ENCODE measurements at regions not wholly inside any gene's neighbourhood (a gene's known extent, or its start where the extent isn't known, plus 50 kb on each side); places are given as distances from the start of the nearest gene placed in this dataset.
"Not testable (repeated sequence)": the region's sequence is repeated elsewhere in the genome, so short reads cannot be mapped to it uniquely, and the experiment has no call there.

DNA sequence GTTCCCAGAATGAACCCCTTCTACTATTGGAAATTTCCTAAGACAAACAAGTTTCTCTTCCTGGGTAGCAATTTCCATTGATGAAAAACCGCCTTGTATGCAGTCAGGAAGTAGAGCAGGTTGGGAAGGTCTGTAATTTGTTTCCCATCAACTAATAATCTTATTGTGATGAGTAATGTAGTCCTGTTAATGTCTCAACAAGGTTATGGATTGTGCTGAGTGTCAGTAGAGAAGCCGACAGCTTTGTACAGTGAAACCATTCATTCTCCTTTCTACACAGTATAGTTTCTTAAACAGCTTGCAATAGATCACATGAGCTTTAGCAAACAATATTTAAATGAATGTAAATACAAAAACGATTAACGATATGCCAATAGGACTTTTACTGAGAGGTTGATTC lies 355.4 kb upstream of the WWC1 start:
- H3K27ac Mint-ChIP-seq, result no peak overlapping the region

DNA sequence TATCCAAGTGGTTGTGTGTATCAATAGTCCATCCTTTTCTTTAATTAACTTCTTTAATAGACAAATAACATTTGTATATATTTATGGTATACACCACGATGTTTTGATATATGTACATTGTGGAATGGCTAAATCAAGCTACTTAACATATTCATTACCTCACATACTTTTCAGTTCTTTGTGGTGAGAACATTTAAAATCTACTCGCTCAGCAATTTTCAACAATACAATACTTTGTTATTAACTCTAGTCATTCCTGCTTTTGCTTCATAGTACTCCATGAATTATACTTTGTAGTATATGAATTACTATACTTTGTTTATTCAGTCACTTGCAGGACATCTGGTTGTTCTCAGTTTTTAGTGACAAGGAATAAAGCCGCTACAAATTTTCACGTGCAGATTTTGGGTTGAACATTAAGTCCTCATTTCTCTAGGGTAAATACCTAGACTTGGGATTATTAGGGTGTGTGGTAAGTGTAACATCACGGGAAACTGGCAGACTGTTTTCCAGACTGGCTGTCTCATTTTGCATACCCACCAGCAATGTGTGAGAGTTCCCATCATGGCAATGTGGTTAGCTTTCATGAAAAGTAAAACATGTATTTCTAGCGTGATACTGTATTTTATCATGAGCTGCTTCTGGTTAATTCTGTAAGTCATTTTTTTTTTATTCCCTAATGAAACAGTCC lies 354.4 kb upstream of the WWC1 start:
- H3K27ac Mint-ChIP-seq, result no peak overlapping the region
- no peak for DNase-seq
- no peaks in the 10 kb centered on the region for H3K4me1 Mint-ChIP-seq (ENCODE audit: low read depth in 2 of 2)
- H3K27me3 Mint-ChIP-seq, result no peaks in the 10 kb centered on the region
- ATAC-seq (replicated peaks), result no peak
- no peak overlapping the region for H3K4me3 Mint-ChIP-seq
- peaks cover 3 to 9% of the 10 kb centered on the region in 2 donors for H3K9me3 Mint-ChIP-seq
- H3K36me3 Mint-ChIP-seq (ENCODE audit: insufficient read depth), result no peaks in the 10 kb centered on the region

More for the DNA sequence above, 355.4 kb upstream of the WWC1 start:
- ATAC-seq (replicated peaks) (no peak), DNase-seq (no peak)
- Mint-ChIP-seq H3K36me3 (ENCODE audit: insufficient read depth) (no peaks in the 10 kb centered on the region), H3K4me1 (ENCODE audit: low read depth in 2 of 2) (no peaks in the 10 kb centered on the region), H3K9me3 (peaks cover 5 to 9% of the 10 kb centered on the region in 2 donors), H3K4me3 (no peak overlapping the region), H3K27me3 (no peaks in the 10 kb centered on the region)

DNA sequence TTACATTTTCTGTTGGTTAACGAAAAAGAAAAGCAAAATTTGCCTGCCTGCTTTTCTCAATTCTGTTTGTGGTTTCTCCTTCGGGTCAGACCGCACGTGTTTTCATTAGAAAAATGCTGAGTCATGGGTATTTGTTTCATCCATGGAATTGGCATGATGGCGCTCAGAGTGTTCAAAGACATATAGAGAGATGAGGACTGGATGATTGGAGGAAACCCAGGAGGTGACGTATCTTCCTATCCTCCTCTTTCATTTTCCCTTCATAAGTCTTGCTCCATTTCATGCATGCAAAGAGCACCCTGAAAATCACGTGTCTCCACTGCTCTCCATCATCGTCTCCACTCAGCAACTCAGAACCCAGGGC lies 353.8 kb upstream of the WWC1 start:
- DNase-seq (no peak), ATAC-seq (replicated peaks) (no peak)
- Mint-ChIP-seq H3K27me3 (no peaks in the 10 kb centered on the region), H3K9me3 (peaks cover 3 to 9% of the 10 kb centered on the region in 2 donors), H3K4me3 (no peak overlapping the region), H3K4me1 (ENCODE audit: low read depth in 2 of 2) (no peaks in the 10 kb centered on the region), H3K36me3 (ENCODE audit: insufficient read depth) (no peaks in the 10 kb centered on the region), H3K27ac (no peak overlapping the region)

DNA sequence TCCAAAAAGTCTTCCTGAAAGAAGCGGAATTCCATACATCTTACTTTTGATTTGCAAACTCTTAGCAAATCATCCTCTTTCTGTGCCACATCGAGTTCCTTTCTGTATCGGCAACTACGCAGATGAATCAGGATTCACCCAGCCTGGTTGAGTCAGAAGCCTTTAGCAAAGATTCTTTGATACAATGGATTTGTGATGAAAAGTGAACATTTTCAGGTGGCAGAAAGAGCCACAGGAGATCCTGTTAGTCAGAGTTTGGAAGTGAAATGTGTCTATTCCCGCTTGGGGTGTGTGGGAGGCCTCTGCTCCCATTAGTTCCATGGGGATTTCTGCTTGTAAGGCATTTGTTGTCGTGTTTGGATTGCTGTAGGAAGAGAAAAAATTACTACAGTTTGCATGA lies 351.8 kb upstream of the WWC1 start:
- Mint-ChIP-seq H3K27me3 (no peaks in the 10 kb centered on the region), H3K4me1 (ENCODE audit: low read depth in 2 of 2) (no peaks in the 10 kb centered on the region), H3K27ac (no peak overlapping the region), H3K4me3 (no peak overlapping the region), H3K36me3 (ENCODE audit: insufficient read depth) (no peaks in the 10 kb centered on the region), H3K9me3 (peaks cover 3 to 5% of the 10 kb centered on the region in 2 donors)
- DNase-seq, result no peak
- ATAC-seq (replicated peaks), result no peak

DNA sequence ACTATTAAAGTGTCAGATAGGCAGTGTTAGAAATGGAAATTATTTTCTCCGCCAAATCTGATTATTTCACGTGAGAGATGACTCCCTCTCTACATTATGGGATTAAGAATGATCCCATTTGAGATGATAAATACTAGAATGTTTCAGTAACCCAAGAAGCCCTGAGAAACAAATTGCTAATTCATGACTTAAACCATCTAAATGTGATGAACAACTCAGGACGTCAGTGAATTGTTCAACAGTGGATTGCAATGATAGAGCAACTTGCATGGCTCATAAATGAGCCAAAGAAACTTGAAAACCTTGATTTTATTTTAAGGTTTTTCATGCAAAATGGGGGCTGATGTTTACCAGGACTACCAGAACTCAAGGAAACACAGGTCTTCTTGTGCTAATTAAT lies 350.5 kb upstream of the WWC1 start:
- Mint-ChIP-seq H3K36me3 (ENCODE audit: insufficient read depth) (no peaks in the 10 kb centered on the region), H3K4me1 (ENCODE audit: low read depth in 2 of 2) (no peaks in the 10 kb centered on the region), H3K27me3 (no peaks in the 10 kb centered on the region), H3K27ac (no peak overlapping the region), H3K9me3 (peaks cover 0 to 3% of the 10 kb centered on the region in 2 donors), H3K4me3 (no peak overlapping the region)
- ATAC-seq (replicated peaks) (no peak), DNase-seq (no peak)

DNA sequence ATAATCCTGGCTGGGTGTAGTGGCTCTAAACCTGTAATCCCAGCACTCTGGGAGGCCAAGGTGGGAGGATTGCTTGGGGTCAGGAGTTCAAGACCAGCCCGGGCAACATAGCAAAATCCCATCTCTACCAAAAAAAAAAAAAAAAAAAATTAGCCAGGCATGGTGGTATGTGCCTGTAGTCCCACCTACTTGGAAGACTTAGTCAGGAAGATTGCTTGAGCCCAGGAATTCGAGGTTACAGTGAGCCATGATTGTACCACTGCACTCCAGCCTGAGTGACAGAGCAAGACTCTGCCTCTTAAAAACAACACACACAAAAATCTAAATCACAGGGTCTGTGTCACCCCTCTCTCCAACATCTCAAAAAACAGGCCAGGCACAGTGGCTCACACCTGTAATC lies 349.9 kb upstream of the WWC1 start:
- H3K27ac Mint-ChIP-seq; H3K4me1 Mint-ChIP-seq (ENCODE audit: low read depth in 2 of 2); ATAC-seq (replicated peaks); H3K27me3 Mint-ChIP-seq; DNase-seq; H3K9me3 Mint-ChIP-seq; H3K4me3 Mint-ChIP-seq; H3K36me3 Mint-ChIP-seq (ENCODE audit: insufficient read depth): not testable (repeated sequence)

DNA sequence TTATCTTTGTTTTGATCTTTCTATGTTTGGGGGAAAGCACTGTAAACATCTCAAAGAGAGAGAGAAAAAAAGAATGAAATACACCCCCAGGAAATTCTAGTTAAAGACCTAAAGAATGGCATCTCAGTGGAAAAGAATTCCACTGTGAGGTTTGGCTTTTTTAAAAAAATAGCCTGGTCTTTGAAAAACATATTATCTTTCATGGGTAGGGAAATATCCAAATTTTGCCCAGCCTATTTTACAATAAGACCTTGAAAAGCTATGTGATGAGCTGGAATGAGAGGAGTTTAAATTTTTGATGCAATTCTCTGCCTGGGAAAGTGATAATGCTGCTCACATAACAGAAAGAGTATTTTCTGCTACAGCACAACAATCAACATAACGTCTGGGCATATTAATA lies 348.1 kb upstream of the WWC1 start:
- Mint-ChIP-seq H3K36me3 (ENCODE audit: insufficient read depth) (no peaks in the 10 kb centered on the region), H3K4me3 (no peak overlapping the region), H3K9me3 (peaks cover 0 to 3% of the 10 kb centered on the region in 2 donors), H3K27me3 (no peaks in the 10 kb centered on the region), H3K27ac (no peak overlapping the region), H3K4me1 (ENCODE audit: low read depth in 2 of 2) (no peaks in the 10 kb centered on the region)
- DNase-seq (no peak), ATAC-seq (replicated peaks) (no peak)

DNA sequence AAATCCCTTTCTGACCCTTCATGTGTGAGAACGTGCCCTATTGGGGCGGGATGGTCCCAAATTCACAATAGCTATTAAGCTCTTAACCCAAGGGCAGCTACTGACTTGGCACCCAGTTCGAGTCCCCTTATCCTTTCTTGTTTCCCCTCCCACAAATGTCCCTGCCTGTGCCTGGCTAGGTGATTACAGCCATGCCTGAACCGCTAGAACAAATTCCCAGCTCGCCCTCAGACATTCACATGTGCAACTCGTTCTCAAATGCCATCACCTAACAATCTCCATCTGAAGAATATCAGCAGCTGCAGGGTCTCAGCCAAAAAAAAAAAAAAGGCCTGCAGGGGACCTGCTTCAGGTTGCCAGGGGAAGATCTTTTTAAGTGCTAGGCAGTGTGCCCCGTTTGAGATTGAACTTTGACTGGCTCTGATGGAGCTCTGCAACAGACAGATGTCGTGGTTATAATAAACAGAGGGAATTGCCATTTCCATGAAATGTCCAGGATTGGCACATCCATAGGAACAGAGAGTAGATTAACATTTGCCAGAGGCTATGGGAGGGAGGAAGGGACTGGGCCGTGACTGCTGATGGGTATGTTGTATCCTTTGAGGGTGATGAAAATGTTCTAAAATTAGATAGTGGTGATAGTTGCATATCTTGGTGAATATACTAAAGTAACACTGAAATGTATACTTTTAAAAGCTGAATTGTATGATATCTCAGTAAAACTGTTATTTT lies 347.2 kb upstream of the WWC1 start:
- Mint-ChIP-seq H3K4me1 (ENCODE audit: low read depth in 2 of 2) (no peaks in the 10 kb centered on the region), H3K36me3 (ENCODE audit: insufficient read depth) (no peaks in the 10 kb centered on the region), H3K27ac (no peak overlapping the region), H3K27me3 (no peaks in the 10 kb centered on the region), H3K4me3 (no peak overlapping the region), H3K9me3 (peaks cover 0 to 3% of the 10 kb centered on the region in 2 donors)
- DNase-seq (no peak), ATAC-seq (replicated peaks) (no peak)

DNA sequence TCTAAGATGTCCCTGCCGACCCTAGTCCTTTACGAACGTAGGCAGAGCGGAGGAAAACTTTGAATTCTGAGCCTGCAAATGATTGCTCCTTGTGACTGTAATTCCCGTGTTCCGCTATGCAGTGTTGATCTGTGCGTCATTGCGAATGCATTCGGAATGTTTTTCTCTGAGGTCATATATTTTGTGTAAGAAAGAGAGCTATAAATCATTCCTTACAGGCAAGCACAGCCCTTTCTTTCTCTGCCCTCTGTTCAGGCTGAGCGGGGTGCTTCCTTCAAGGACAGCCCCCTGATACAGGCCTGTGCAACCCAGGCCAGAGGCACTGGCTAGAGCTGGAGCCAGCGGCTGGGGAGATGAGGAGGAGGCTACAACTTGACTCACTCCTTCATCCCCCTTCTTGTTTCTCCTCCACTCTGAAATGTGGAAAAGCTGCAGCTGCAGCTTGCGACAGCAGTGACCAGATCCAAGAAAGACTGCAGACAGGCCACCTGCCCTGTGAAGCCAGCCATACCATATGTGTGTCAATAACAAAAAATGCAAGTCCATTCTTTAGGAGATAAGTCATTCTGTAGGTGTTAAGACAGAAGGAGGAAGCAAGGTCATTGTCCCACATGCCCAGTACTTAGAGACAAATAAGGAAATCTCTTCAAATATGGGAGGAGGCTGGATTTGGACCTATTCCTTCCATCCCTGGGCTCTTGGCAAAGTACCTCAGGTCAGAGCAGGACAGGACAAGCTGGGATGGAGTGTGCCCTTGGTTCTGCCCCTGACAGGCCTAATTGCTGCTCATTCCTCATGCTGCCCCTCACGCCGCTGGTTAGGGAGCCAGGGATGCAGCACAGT lies 345.7 kb upstream of the WWC1 start:
- Mint-ChIP-seq H3K27me3 (no peaks in the 10 kb centered on the region), H3K4me3 (no peak overlapping the region), H3K9me3 (peaks cover 3 to 7% of the 10 kb centered on the region in 2 donors), H3K27ac (no peak overlapping the region), H3K4me1 (ENCODE audit: low read depth in 2 of 2) (no peaks in the 10 kb centered on the region), H3K36me3 (ENCODE audit: insufficient read depth) (no peaks in the 10 kb centered on the region)
- ATAC-seq (replicated peaks) (no peak), DNase-seq (no peak)

DNA sequence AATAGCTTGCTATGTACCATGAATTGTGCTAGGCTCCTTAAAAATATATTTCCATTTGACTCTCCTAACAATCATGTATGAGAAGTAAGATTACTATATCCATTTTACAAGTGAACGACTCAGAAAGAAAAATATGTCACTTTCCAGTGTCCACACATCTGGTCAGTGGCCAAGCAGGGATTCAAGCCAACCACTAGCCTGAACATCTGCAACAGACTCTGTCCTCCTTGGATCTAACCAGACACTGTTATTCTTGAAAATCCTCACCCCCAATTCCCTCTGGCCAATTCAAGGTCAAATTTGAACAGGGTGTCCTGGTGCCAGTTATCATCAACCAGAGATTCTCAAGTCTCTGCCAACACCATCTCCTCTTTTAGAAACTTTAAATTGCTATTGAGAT lies 344.1 kb upstream of the WWC1 start:
- Mint-ChIP-seq H3K4me3 (no peak overlapping the region), H3K27ac (no peak overlapping the region), H3K4me1 (ENCODE audit: low read depth in 2 of 2) (no peaks in the 10 kb centered on the region), H3K9me3 (peaks cover 3 to 7% of the 10 kb centered on the region in 2 donors), H3K36me3 (ENCODE audit: insufficient read depth) (no peaks in the 10 kb centered on the region), H3K27me3 (no peaks in the 10 kb centered on the region)
- DNase-seq (no peak), ATAC-seq (replicated peaks) (no peak)

DNA sequence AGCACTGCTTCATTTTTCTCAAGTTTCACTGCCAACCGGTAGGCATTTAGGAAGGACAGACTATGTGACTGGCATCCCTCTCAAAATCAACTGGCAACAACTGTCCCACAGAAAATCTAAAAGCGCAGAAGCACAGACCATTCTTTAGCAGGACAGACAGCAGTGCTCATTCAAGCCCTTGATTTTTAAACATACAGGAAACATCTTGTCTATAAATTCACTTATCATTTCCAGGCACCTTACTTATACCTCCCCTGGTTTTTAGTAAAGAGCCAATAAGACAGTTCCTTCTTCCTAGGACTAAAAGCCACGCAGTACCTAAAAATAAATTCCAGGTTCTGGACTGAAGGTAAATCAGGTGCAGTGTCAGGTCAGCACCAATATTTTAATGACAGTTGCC lies 343.2 kb upstream of the WWC1 start:
- DNase-seq (no peak), ATAC-seq (replicated peaks) (no peak)
- H3K4me1 Mint-ChIP-seq (ENCODE audit: low read depth in 2 of 2), result no peaks in the 10 kb centered on the region
- no peak overlapping the region for H3K4me3 Mint-ChIP-seq
- H3K27ac Mint-ChIP-seq, result no peak overlapping the region
- H3K9me3 Mint-ChIP-seq, result peaks cover 3 to 7% of the 10 kb centered on the region in 2 donors
- no peaks in the 10 kb centered on the region for H3K27me3 Mint-ChIP-seq
- peaks cover 3% of the 10 kb centered on the region for H3K36me3 Mint-ChIP-seq (ENCODE audit: insufficient read depth)

DNA sequence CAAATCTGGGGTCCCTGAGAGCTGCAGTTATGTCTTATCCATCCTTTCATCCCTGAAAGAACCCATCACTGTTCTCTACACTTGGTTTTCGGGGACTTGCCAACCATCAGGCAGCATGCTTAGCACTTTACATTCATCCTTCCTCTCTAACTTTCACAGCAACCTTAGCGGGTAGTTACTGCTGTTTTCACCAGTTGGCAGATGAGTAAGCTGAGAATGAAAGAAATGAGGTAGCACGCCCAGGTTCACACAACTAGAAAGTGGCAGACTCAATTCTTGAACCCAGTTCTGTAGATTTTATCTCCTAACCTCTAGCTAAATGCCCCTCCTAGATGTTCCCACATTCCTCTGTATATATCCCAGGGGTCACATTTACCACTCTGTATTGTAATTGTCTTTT lies 342.0 kb upstream of the WWC1 start:
- H3K4me1 Mint-ChIP-seq (ENCODE audit: low read depth in 2 of 2), result no peaks in the 10 kb centered on the region
- H3K36me3 Mint-ChIP-seq (ENCODE audit: insufficient read depth), result peaks cover 3% of the 10 kb centered on the region
- no peak overlapping the region for H3K27ac Mint-ChIP-seq
- peaks cover 3 to 7% of the 10 kb centered on the region in 2 donors for H3K9me3 Mint-ChIP-seq
- ATAC-seq (replicated peaks), result no peak
- no peak overlapping the region for H3K4me3 Mint-ChIP-seq
- DNase-seq, result no peak
- no peaks in the 10 kb centered on the region for H3K27me3 Mint-ChIP-seq

DNA sequence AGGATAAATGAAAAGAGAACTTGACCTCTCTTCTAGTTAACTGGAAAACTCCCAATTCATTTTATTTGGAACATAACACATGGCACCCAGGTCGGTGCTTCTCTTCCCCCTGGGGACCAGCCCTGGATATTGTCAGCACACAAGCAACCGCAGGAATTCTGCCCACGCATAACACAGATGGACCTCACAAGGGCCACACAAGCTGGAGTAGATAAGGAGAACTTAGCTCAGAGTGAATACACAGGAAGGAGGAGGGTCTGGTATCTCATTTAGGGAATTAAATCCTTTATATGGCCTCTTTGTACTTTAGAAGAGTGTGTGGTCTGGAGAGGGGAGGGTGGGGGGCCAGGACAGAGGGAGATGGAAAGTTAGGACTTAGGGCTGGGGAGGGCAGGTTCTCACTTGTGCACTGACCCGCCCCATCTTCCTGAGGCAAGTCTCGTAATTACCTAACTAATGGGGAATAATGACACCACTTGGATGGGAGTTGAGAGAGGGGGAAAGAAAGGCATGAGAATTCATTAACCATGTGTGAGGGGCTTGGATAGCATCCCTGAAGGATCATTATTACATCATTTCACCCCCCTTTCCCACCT lies 341.2 kb upstream of the WWC1 start:
- no peaks in the 10 kb centered on the region for H3K4me1 Mint-ChIP-seq (ENCODE audit: low read depth in 2 of 2)
- ATAC-seq (replicated peaks) (no peak), DNase-seq (no peak)
- peaks cover 3 to 7% of the 10 kb centered on the region in 2 donors for H3K9me3 Mint-ChIP-seq
- H3K4me3 Mint-ChIP-seq, result no peak overlapping the region
- H3K27me3 Mint-ChIP-seq, result no peaks in the 10 kb centered on the region
- H3K36me3 Mint-ChIP-seq (ENCODE audit: insufficient read depth), result peaks cover 3% of the 10 kb centered on the region
- H3K27ac Mint-ChIP-seq, result no peak overlapping the region

All from effector memory CD8-positive, alpha-beta T cell (primary cell).